Mesendoderm (in vitro differentiated cells): ENCODE measurements at regions not wholly inside any gene's neighbourhood (a gene's known extent, or its start where the extent isn't known, plus 50 kb on each side); places are given as distances from the start of the nearest gene placed in this dataset.
"Not testable (repeated sequence)": the region's sequence is repeated elsewhere in the genome, so short reads cannot be mapped to it uniquely, and the experiment has no call there.

Source experiments
- DNase-seq: peaks from one replicate; pipeline ENCODE4 v3.0.0; 2013
- H2AK5ac ChIP-seq: 2 replicates; pipeline ENCODE4 v1.6.1; 2013; ENCODE audit warnings: low read length, inconsistent platforms
- H2BK120ac ChIP-seq: 2 replicates; pipeline ENCODE4 v1.6.1; 2013; ENCODE audit warnings: low read depth, mild to moderate bottlenecking, low read length, moderate library complexity, mixed read lengths
- H2BK15ac ChIP-seq: replicated peaks from 2 replicates; pipeline ENCODE4 v1.6.1; 2013; ENCODE audit warnings: low read depth, mild to moderate bottlenecking, moderate library complexity
- H2BK5ac ChIP-seq: 2 replicates; pipeline ENCODE4 v1.6.1; 2013; ENCODE audit warnings: low read length, inconsistent platforms
- H3K18ac ChIP-seq: 2 replicates; pipeline ENCODE4 v1.6.1; 2013; ENCODE audit warnings: mild to moderate bottlenecking, low read length, mixed read lengths
- H3K23ac ChIP-seq: one replicate; pipeline ENCODE4 v1.6.1; 2013; ENCODE audit warnings: low read length
- H3K27ac ChIP-seq: 2 replicates; pipeline ENCODE4 v1.5.1; 2013; ENCODE audit warnings: low read depth, mild to moderate bottlenecking, inconsistent platforms, low read length, moderate library complexity
- H3K27me3 ChIP-seq: 2 replicates; pipeline ENCODE4 v1.6.1; 2013; ENCODE audit warnings: low read length, control low read depth, mild to moderate bottlenecking, inconsistent platforms; ENCODE audit not compliant: insufficient read depth, poor library complexity
- H3K36me3 ChIP-seq: 2 replicates; pipeline ENCODE4 v1.6.1; 2013; ENCODE audit warnings: low read length, inconsistent platforms; ENCODE audit not compliant: control insufficient read depth, insufficient read depth
- H3K4ac ChIP-seq: one replicate; pipeline ENCODE4 v1.6.1; 2013; ENCODE audit warnings: low read depth, mild to moderate bottlenecking, low read length, moderate library complexity
- H3K4me1 ChIP-seq: 2 replicates; pipeline ENCODE4 v1.6.1; 2013; ENCODE audit warnings: low read depth, low read length, inconsistent platforms; ENCODE audit not compliant: control insufficient read depth
- H3K4me2 ChIP-seq: 2 replicates; pipeline ENCODE4 v1.6.1; 2013; ENCODE audit warnings: low read length
- H3K4me3 ChIP-seq: 2 replicates; pipeline ENCODE4 v1.5.1; 2013; ENCODE audit warnings: mild to moderate bottlenecking, low read length
- H3K56ac ChIP-seq: one replicate; pipeline ENCODE4 v1.6.1; 2013; ENCODE audit warnings: low read length
- H3K79me1 ChIP-seq: 2 replicates; pipeline ENCODE4 v1.6.1; 2013; ENCODE audit warnings: low read length, inconsistent platforms
- H3K79me2 ChIP-seq: 2 replicates; pipeline ENCODE4 v1.6.1; 2013; ENCODE audit warnings: mild to moderate bottlenecking, low read length; ENCODE audit not compliant: control insufficient read depth, insufficient read depth
- H3K9ac ChIP-seq: 2 replicates; pipeline ENCODE4 v1.6.1; 2013; ENCODE audit warnings: low read length, inconsistent platforms
- H4K5ac ChIP-seq: one replicate; pipeline ENCODE4 v1.6.1; 2013; ENCODE audit warnings: low read length
- H4K8ac ChIP-seq: one replicate; pipeline ENCODE4 v1.6.1; 2013; ENCODE audit warnings: low read depth, mild to moderate bottlenecking, control low read depth, low read length, moderate library complexity
- WGBS: extraction: QIAGEN DNeasy Blood & Tissue Kit; methylation state at CpG from one replicate; pipeline ENCODE4 v1.1.7; 2013; ENCODE audit warnings: low lambda C conversion rate, missing lambda C conversion rate; ENCODE audit not compliant: insufficient coverage; ENCODE audit errors: extremely low coverage; 5-methylcytosine and 5-hydroxymethylcytosine counted together

DNA sequence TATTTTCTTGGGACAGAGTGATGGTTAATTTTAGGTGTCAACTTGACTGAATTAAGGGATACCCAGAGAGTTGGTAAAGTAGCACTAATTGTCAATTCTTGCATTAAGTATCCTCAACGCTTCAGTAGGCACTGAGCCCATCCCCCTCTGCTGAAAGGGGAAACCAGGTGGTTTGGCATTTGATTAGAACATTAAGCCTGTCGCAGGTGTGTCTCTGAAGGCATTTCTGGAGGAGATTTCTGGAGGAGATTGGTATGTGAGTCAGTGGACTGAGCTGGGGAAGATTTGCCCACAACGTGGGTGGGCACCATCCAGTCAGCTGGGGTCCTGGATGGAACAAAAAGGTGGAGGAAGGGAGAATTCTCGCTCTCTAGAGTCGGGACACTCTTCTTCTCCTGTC lies 119.8 kb downstream of the RFX6 start:
- Histone ChIP-seq H4K5ac (no peak overlapping the region), H3K9ac (no peak overlapping the region), H2AK5ac (no peak overlapping the region)

DNA sequence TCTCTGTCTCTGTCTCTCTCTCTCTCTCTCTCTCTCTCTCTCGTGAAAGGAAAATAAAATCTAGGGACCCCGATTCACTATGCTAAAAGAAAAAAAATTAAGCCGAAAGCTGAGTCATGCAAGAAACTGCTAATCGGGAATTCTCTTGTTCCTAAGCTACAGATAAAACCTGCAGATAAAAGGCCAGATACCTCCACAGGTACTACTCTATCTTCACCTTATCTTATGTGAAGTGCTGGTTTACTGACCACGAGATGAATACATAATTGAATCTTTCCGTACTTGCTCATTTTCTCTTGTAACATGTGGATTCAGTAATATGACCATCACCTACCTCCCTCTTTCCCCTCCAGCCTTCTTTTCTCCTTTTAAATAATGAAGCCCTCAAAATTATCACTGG lies 120.5 kb downstream of the RFX6 start:
- Histone ChIP-seq H4K8ac (no peak overlapping the region), H3K4me1 (peaks cover 5% of the 10 kb centered on the region), H2BK15ac (no peak overlapping the region), H3K27me3 (no peaks in the 10 kb centered on the region), H3K36me3 (no peaks in the 10 kb centered on the region), H3K79me2 (no peaks in the 10 kb centered on the region), H4K5ac (no peak overlapping the region), H3K4ac (no peak overlapping the region), H3K4me2 (no peak overlapping the region), H3K27ac (no peak overlapping the region), H2BK5ac (no peak overlapping the region), H3K79me1 (no peaks in the 10 kb centered on the region), H3K4me3 (no peak overlapping the region), H3K56ac (no peak overlapping the region), H3K9ac (no peak overlapping the region), H2AK5ac (no peak overlapping the region), H2BK120ac (peak overlapping the region; percentile 65), H3K23ac (no peak overlapping the region), H3K18ac (peak overlapping the region; percentile 89)
- peak; percentile 91 for DNase-seq
- no CpG with 5 or more reads among the region's 6 CpGs for WGBS

More for the DNA sequence above, 119.8 kb downstream of the RFX6 start:
- peak overlapping the region; percentile 19 for H3K27ac ChIP-seq
- no peak overlapping the region for H3K23ac ChIP-seq
- no peak overlapping the region for H3K56ac ChIP-seq
- H3K4me1 ChIP-seq: peaks cover 5% of the 10 kb centered on the region
- no peaks in the 10 kb centered on the region for H3K36me3 ChIP-seq
- no peak overlapping the region for H2BK15ac ChIP-seq
- H3K79me1 ChIP-seq: no peaks in the 10 kb centered on the region
- no peaks in the 10 kb centered on the region for H3K79me2 ChIP-seq
- no peaks in the 10 kb centered on the region for H3K27me3 ChIP-seq
- no peak overlapping the region for H4K8ac ChIP-seq
- H2BK5ac ChIP-seq: peak overlapping the region; percentile 18
- DNase-seq: peak; percentile 53
- peak overlapping the region; percentile 65 for H2BK120ac ChIP-seq
- WGBS: no CpG with 5 or more reads among the region's 5 CpGs
- no peak overlapping the region for H3K4me3 ChIP-seq
- H3K4me2 ChIP-seq: no peak overlapping the region
- peak overlapping the region; percentile 62 for H3K4ac ChIP-seq
- peak overlapping the region; percentile 89 for H3K18ac ChIP-seq

DNA sequence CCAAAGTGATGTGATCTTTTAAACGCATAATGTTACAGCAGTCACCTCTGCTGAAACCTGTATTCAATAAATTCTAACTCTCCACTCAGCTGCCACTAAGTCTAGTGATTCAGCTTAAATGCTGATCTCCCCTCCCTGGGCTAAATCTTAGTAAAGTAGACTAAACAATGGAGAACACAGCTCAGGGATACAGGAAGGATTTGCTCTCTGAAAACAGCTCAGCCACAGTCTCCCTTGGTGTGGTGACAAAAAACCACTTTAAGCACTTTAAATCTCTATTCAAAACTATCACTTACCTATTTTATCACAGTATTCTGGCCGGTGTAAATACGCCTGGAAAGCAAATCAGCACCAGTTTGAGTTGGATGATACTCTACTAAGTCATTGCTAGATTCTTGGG lies 130.6 kb downstream of the RFX6 start:
- no peaks in the 10 kb centered on the region for H3K79me1 ChIP-seq
- H3K18ac ChIP-seq: no peak overlapping the region
- H2AK5ac ChIP-seq: no peak overlapping the region
- H4K5ac ChIP-seq: no peak overlapping the region
- no peaks in the 10 kb centered on the region for H3K79me2 ChIP-seq
- no peaks in the 10 kb centered on the region for H3K4me1 ChIP-seq
- no peak overlapping the region for H2BK5ac ChIP-seq
- H3K27me3 ChIP-seq: no peaks in the 10 kb centered on the region
- no peak overlapping the region for H3K4me3 ChIP-seq
- no peak overlapping the region for H4K8ac ChIP-seq
- DNase-seq: no peak
- no peak overlapping the region for H3K4me2 ChIP-seq
- no peak overlapping the region for H2BK15ac ChIP-seq
- no peak overlapping the region for H3K9ac ChIP-seq
- WGBS: no CpG with 5 or more reads among the region's 3 CpGs
- no peaks in the 10 kb centered on the region for H3K36me3 ChIP-seq
- no peak overlapping the region for H2BK120ac ChIP-seq
- no peak overlapping the region for H3K56ac ChIP-seq
- no peak overlapping the region for H3K4ac ChIP-seq
- H3K27ac ChIP-seq: no peak overlapping the region
- no peak overlapping the region for H3K23ac ChIP-seq

DNA sequence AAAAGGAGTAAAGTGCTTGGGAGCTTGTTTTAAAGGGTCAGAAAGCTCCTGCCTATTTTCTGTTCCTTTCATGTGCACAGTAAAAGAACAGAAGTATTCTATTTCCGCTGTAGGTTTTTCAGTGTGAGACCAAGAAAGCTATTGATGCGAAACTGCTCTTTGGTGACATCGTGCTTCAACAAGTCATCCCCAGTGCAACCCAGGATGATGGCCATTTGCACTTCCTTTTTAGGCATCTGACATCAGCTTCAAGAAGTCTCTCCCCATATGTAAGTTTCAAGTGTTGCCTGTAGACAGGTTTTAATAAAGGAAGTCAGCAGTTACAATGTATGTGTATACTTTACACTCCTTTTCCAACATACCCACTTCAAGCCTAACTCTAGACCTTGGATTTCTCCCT lies 131.6 kb downstream of the RFX6 start:
- Histone ChIP-seq H2BK5ac (no peak overlapping the region), H3K4me3 (no peak overlapping the region), H3K4me1 (no peaks in the 10 kb centered on the region), H3K27ac (no peak overlapping the region), H3K23ac (no peak overlapping the region), H3K27me3 (no peaks in the 10 kb centered on the region), H2AK5ac (no peak overlapping the region), H2BK120ac (no peak overlapping the region), H3K18ac (no peak overlapping the region), H3K36me3 (no peaks in the 10 kb centered on the region), H3K4ac (no peak overlapping the region), H3K56ac (no peak overlapping the region), H3K9ac (no peak overlapping the region), H2BK15ac (no peak overlapping the region), H4K8ac (no peak overlapping the region), H4K5ac (no peak overlapping the region), H3K79me2 (no peaks in the 10 kb centered on the region), H3K4me2 (no peak overlapping the region), H3K79me1 (no peaks in the 10 kb centered on the region)
- no CpG with 5 or more reads among the region's 3 CpGs for WGBS
- DNase-seq: no peak

DNA sequence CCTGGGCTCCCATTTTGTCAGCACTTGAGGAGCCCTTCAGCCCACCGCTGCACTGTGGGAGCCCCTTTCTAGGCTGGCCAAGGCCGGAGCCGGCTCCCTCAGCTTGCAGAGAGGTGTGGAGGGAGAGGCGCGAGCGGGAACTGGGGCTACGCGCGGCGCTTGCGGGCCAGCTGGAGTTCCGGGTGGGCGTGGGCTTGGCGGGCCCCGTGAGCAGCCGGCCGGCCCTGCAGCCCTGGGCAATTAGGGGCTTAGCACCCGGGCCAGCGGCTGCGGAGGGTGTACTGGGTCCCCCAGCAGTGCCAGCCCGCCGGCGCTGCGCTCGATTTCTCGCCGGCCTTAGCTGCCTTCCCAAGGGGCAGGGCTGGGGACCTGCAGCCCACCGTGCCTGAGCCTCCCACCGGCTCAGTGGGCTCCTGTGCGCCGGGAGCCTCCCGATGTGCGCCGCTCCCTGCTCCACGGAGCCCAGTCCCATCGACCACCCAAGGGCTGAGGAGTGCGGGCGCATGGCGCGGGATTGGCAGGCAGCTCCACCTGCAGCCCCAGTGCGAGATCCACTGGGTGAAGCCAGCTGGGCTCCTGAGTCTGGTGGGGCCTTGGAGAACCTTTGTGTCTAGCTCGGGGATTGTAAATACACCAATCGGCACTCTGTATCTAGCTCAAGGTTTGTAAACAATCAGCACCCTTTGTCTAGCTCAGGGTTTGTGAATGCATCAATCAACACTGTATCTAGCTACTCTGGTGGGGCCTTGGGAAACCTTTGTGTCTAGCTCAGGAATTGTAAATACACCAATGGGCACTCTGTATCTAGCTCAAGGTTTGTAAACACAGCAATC lies 137.8 kb downstream of the RFX6 start:
- not testable (repeated sequence) for H3K79me1 ChIP-seq, H2BK15ac ChIP-seq, H2BK5ac ChIP-seq, H3K4ac ChIP-seq, H2BK120ac ChIP-seq, H3K27me3 ChIP-seq, DNase-seq, H3K4me1 ChIP-seq, H3K4me3 ChIP-seq, H2AK5ac ChIP-seq, H3K56ac ChIP-seq, H3K23ac ChIP-seq, H3K27ac ChIP-seq, H3K9ac ChIP-seq, H3K79me2 ChIP-seq, H3K18ac ChIP-seq, H3K36me3 ChIP-seq, H3K4me2 ChIP-seq, H4K5ac ChIP-seq, H4K8ac ChIP-seq
- no CpG with 5 or more reads among the region's 43 CpGs for WGBS

GRCh38 chr6:117015474-117015804 lies 138.4 kb downstream of the RFX6 start:
- H3K36me3 ChIP-seq, H3K27ac ChIP-seq, H3K9ac ChIP-seq, H2BK120ac ChIP-seq, H2BK15ac ChIP-seq, H3K18ac ChIP-seq, H3K27me3 ChIP-seq, DNase-seq, H3K4me3 ChIP-seq, H3K4ac ChIP-seq, H2BK5ac ChIP-seq, H3K56ac ChIP-seq, H3K79me2 ChIP-seq, H3K4me2 ChIP-seq, H3K23ac ChIP-seq, H4K8ac ChIP-seq, H3K4me1 ChIP-seq, H2AK5ac ChIP-seq, H4K5ac ChIP-seq, H3K79me1 ChIP-seq: not testable (repeated sequence)
- no CpG with 5 or more reads among the region's 4 CpGs for WGBS
